ENCODE measurements at regions not wholly inside any gene's neighbourhood (a gene's known extent, or its start where the extent isn't known, plus 50 kb on each side); places are given as distances from the start of the nearest gene placed in this dataset.

GRCh38 chr22:46062232-46062615 lies 85.3 kb upstream of the WNT7B start:
- TF ChIP-seq CTCF (IDR thresholded peaks at IDR 0.05; ENCODE audit: low read depth, low read length) (no peak), EZH2phosphoT487 (IDR thresholded peaks at IDR 0.05; ENCODE audit: low read depth) (no peak)
